ENCODE measurements at regions not wholly inside any gene's neighbourhood (a gene's known extent, or its start where the extent isn't known, plus 50 kb on each side); places are given as distances from the start of the nearest gene placed in this dataset.

DNA sequence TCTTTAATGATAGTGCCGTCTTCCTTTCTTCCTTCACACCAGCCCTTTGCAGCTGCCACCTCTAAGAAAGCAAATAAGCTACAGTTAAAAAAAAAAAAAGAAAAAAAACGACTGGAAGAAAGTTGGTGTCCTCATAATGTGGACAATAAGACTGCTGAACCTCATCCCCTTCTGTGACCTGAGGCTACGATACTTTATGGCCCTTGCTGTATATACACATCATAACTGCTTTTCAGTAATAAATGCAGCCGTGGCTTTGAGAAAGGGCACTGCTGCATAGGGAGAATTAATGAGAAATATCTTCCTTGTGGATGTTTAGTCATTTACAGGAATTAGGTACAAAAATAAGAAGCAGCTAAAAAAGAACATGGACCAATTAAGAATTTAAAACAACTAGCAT, 333.8 kb upstream of the ADGRL2 start:
- in situ Hi-C loops (cut with HindIII; ENCODE audit: low pct_unique_long_range_greater_than_20kb, low sequenced_read_pairs) (no loop called here), intact Hi-C loops (cut with micrococcal nuclease; ENCODE audit: unreplicated experiment) (no loop called here)
- no TSS peak for BruUV-seq (replicated peaks)
- ATAC-seq (no peak), DNase-seq (ENCODE audit: low read depth, low spot score) (no peak)
- Histone ChIP-seq H3K4me1 (ENCODE audit: control insufficient read depth, insufficient read depth, low read length) (no peaks in the 10 kb centered on the region), H3K36me3 (ENCODE audit: control insufficient read depth, insufficient read depth, low read length) (no peaks in the 10 kb centered on the region), H3K4me3 (ENCODE audit: low read depth in 2 of 2, low read length in 2 of 2) (no peak overlapping the region), H3K27me3 (ENCODE audit: control insufficient read depth, insufficient read depth, low read length) (no peaks in the 10 kb centered on the region), H3K27ac (ENCODE audit: low read length) (no peak overlapping the region), H3K9me3 (ENCODE audit: control insufficient read depth, insufficient read depth, low read depth, low read length) (no peaks in the 10 kb centered on the region)
- CTCF ChIA-PET = no interaction called here
- POLR2A ChIA-PET = no interaction called here
- TF ChIP-seq, protein P1, sequence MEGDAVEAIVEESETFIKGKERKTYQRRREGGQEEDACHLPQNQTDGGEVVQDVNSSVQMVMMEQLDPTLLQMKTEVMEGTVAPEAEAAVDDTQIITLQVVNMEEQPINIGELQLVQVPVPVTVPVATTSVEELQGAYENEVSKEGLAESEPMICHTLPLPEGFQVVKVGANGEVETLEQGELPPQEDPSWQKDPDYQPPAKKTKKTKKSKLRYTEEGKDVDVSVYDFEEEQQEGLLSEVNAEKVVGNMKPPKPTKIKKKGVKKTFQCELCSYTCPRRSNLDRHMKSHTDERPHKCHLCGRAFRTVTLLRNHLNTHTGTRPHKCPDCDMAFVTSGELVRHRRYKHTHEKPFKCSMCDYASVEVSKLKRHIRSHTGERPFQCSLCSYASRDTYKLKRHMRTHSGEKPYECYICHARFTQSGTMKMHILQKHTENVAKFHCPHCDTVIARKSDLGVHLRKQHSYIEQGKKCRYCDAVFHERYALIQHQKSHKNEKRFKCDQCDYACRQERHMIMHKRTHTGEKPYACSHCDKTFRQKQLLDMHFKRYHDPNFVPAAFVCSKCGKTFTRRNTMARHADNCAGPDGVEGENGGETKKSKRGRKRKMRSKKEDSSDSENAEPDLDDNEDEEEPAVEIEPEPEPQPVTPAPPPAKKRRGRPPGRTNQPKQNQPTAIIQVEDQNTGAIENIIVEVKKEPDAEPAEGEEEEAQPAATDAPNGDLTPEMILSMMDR (IDR thresholded peaks at IDR 0.05) = no peak
- TF ChIP-seq POLR2AphosphoS5 (IDR thresholded peaks at IDR 0.05; ENCODE audit: low read depth, low read length) = no peak
- TF ChIP-seq TCF7L2 (IDR thresholded peaks at IDR 0.05; ENCODE audit: low read depth, low read length) = no peak
- TF ChIP-seq, protein P2, sequence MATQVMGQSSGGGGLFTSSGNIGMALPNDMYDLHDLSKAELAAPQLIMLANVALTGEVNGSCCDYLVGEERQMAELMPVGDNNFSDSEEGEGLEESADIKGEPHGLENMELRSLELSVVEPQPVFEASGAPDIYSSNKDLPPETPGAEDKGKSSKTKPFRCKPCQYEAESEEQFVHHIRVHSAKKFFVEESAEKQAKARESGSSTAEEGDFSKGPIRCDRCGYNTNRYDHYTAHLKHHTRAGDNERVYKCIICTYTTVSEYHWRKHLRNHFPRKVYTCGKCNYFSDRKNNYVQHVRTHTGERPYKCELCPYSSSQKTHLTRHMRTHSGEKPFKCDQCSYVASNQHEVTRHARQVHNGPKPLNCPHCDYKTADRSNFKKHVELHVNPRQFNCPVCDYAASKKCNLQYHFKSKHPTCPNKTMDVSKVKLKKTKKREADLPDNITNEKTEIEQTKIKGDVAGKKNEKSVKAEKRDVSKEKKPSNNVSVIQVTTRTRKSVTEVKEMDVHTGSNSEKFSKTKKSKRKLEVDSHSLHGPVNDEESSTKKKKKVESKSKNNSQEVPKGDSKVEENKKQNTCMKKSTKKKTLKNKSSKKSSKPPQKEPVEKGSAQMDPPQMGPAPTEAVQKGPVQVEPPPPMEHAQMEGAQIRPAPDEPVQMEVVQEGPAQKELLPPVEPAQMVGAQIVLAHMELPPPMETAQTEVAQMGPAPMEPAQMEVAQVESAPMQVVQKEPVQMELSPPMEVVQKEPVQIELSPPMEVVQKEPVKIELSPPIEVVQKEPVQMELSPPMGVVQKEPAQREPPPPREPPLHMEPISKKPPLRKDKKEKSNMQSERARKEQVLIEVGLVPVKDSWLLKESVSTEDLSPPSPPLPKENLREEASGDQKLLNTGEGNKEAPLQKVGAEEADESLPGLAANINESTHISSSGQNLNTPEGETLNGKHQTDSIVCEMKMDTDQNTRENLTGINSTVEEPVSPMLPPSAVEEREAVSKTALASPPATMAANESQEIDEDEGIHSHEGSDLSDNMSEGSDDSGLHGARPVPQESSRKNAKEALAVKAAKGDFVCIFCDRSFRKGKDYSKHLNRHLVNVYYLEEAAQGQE (IDR thresholded peaks at IDR 0.05; ENCODE audit: insufficient read depth in 1 of 2, low read depth in 2 of 2, low read length in 1 of 2) = no peak
- no peak for TF ChIP-seq SIN3A (IDR thresholded peaks at IDR 0.05; ENCODE audit: borderline replicate concordance, insufficient read depth, low read depth, low read length)

GRCh38 chr1:81463936-81464837, 336.5 kb upstream of the ADGRL2 start:
- Histone ChIP-seq H3K4me3 (ENCODE audit: low read depth in 2 of 2, low read length in 2 of 2) (no peak overlapping the region), H3K4me1 (ENCODE audit: control insufficient read depth, insufficient read depth, low read length) (no peaks in the 10 kb centered on the region), H3K9me3 (ENCODE audit: control insufficient read depth, insufficient read depth, low read depth, low read length) (no peaks in the 10 kb centered on the region), H3K27ac (ENCODE audit: low read length) (no peak overlapping the region), H3K27me3 (ENCODE audit: control insufficient read depth, insufficient read depth, low read length) (no peaks in the 10 kb centered on the region), H3K36me3 (ENCODE audit: control insufficient read depth, insufficient read depth, low read length) (no peaks in the 10 kb centered on the region)
- BruUV-seq (replicated peaks) = no TSS peak
- CTCF ChIA-PET = no interaction called here
- TF ChIP-seq, protein P2 (IDR thresholded peaks at IDR 0.05; ENCODE audit: insufficient read depth in 1 of 2, low read depth in 2 of 2, low read length in 1 of 2) = no peak
- no peak for TF ChIP-seq POLR2AphosphoS5 (IDR thresholded peaks at IDR 0.05; ENCODE audit: low read depth, low read length)
- TF ChIP-seq SIN3A (IDR thresholded peaks at IDR 0.05; ENCODE audit: borderline replicate concordance, insufficient read depth, low read depth, low read length) = no peak
- TF ChIP-seq, protein P1 (IDR thresholded peaks at IDR 0.05) = no peak
- no peak for TF ChIP-seq TCF7L2 (IDR thresholded peaks at IDR 0.05; ENCODE audit: low read depth, low read length)
- intact Hi-C loops (cut with micrococcal nuclease; ENCODE audit: unreplicated experiment) (no loop called here), in situ Hi-C loops (cut with HindIII; ENCODE audit: low pct_unique_long_range_greater_than_20kb, low sequenced_read_pairs) (no loop called here)
- ATAC-seq = no peak
- DNase-seq (ENCODE audit: low read depth, low spot score) = no peak
- POLR2A ChIA-PET = no interaction called here

Measured in Panc1 (cell line).